ENCODE measurements at regions not wholly inside any gene's neighbourhood (a gene's known extent, or its start where the extent isn't known, plus 50 kb on each side); places are given as distances from the start of the nearest gene placed in this dataset. TPM values are rescaled to one million over a fixed set of nuclear protein-coding genes. Genes with fewer than 3 reads are reported as not detected.

Small RNA genes lying in the stretch of these regions (small RNA-seq; reads per million reads assigned to genes)
- gene RBBP4P6: not detected
